Activated CD4-positive, alpha-beta T cell treated with anti-CD3 and anti-CD28 coated beads for 36 hours (primary cell): ENCODE measurements at regions not wholly inside any gene's neighbourhood (a gene's known extent, or its start where the extent isn't known, plus 50 kb on each side); places are given as distances from the start of the nearest gene placed in this dataset.
"Not testable (repeated sequence)": the region's sequence is repeated elsewhere in the genome, so short reads cannot be mapped to it uniquely, and the experiment has no call there.

Experiments used
- ATAC-seq: fragments of 200-7000 bp; cut with Tn5 transposase; one replicate; pipeline ENCODE4 v1.10.0; 2021; ENCODE audit warnings: mild to moderate bottlenecking, moderate library complexity
- CTCF ChIA-PET: fragments of 350-600 bp; sonication (Branson Sonifier 250); formaldehyde crosslinking; loops from one replicate; lab custom pipeline; 2021; ENCODE audit warnings: antibody characterized with exemption; lab: Charles Lee
- POLR2A ChIA-PET: fragments of 350-600 bp; sonication (Branson Sonifier 250); formaldehyde crosslinking; loops from one replicate; lab custom pipeline; 2021; ENCODE audit warnings: antibody characterized with exemption, inconsistent platforms; lab: Charles Lee
- DNase-seq: peaks from one replicate; pipeline ENCODE4 v3.0.0-alpha.2; 2020
- H3K27ac Mint-ChIP-seq: one replicate; pipeline ENCODE4 v1.8.0; 2021; ENCODE audit warnings: mixed read lengths
- H3K27me3 Mint-ChIP-seq: one replicate; pipeline ENCODE4 v1.8.0; 2021; ENCODE audit warnings: mixed read lengths
- H3K36me3 Mint-ChIP-seq: one replicate; pipeline ENCODE4 v1.8.0; 2021; ENCODE audit warnings: low read depth, mixed read lengths
- H3K4me1 Mint-ChIP-seq: one replicate; pipeline ENCODE4 v1.8.0; 2021; ENCODE audit warnings: mixed read lengths
- H3K4me3 Mint-ChIP-seq: one replicate; pipeline ENCODE4 v1.8.0; 2021; ENCODE audit warnings: mild to moderate bottlenecking, moderate library complexity, mixed read lengths
- H3K9me3 Mint-ChIP-seq: one replicate; pipeline ENCODE4 v1.8.0; 2021; ENCODE audit warnings: low read depth, mixed read lengths
- intact Hi-C, 2 experiments: fragments of 100-400 bp; cut with DNase I in 1 of 2; cut with micrococcal nuclease in 1 of 2; formaldehyde crosslinking; loops; one replicate each; pipeline versions ENCODE4 v1.14.2 to v1.15.1; 2022 to 2024; cut with DNase I, micrococcal nuclease

DNA sequence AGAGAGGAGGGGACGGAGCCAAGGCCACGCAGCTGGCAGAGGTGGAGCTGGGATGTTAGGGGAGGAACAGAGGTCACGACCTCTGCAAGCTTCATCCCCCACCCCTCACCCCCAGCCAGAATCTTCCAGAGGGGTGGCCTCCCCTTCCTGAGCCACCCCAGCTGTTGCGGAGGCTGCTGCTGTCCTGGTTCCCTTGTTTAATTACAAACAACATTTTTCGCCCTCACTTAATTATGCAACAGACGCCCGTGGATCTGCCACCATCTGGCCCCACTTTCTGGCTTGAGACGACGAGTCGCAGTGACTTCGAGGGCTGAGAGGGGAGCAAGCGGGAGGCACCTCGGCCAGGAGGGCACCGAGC is 153.7 kb upstream of the PTPN1 start:
- POLR2A ChIA-PET: no interaction called here
- Mint-ChIP-seq H3K4me1 (peaks cover 16% of the 10 kb centered on the region), H3K4me3 (no peak overlapping the region), H3K36me3 (no peaks in the 10 kb centered on the region), H3K27me3 (peaks cover 3% of the 10 kb centered on the region), H3K9me3 (no peaks in the 10 kb centered on the region), H3K27ac (no peak overlapping the region)
- intact Hi-C loops: no loop called here
- CTCF ChIA-PET: no interaction called here
- DNase-seq (no peak), ATAC-seq (no peak)

DNA sequence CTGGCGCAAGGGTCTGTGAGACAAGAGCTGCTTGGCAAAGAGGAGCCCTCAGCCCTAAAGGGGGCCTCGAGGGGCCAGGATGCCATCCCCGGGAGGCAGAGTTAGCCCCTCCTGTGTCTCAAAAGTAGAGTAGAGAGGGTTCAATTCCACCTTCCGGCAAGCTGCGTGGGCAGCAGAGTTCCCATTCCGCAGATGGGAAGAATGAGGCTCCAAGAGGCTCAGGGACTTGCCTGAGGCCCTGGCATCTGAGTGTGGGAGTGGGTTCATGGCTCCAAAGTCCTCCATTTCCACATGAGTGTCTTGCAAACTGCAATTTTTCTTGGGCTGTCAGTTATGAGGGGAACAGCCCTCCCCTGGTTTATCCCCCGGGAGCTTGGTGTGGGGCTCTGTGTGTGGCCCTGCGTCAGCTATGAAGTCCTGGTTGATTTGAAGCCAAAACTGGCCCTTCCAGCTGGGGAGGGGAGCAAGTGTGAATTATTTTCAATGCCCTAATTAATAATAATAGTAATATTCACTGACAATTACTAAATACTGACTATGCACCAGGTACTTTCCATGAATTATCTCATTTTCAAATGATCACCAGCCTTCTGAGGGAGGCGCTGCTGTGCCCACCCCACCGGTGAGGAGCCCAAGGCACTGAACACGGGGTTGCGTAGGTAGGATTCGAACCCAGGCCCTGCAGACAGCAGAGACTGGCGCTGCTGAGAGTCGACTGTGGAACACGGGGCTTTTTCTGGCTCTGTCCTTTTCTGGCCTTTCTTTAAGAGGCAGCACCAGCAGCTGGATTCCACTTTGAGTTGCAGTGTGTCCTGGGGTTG is 153.0 kb upstream of the PTPN1 start:
- no peak overlapping the region for H3K4me3 Mint-ChIP-seq
- no peak overlapping the region for H3K27ac Mint-ChIP-seq
- peaks cover 3% of the 10 kb centered on the region for H3K27me3 Mint-ChIP-seq
- H3K9me3 Mint-ChIP-seq: no peaks in the 10 kb centered on the region
- no peak for DNase-seq
- intact Hi-C loops: no loop called here
- H3K36me3 Mint-ChIP-seq: no peaks in the 10 kb centered on the region
- H3K4me1 Mint-ChIP-seq: peaks cover 15% of the 10 kb centered on the region
- no peak for ATAC-seq
- CTCF ChIA-PET: no interaction called here
- POLR2A ChIA-PET: no interaction called here

DNA sequence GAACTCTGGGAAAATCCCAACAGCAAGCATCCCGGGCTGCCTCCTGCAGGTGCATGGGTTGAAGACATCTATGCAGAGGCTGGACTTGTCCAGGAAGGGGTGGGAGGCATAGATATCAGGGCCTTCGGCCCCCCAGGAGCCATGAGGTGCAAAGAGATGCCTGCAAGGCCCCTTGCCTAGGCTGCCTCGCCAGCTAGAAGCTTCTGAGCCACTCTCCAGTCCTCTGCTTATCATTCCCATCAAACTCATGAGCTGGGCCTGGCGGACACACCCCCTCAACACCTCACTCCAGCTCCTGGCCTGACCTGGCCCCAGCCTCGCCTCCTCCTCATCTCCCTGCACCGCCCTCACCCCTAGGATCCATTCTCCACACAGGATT is 152.4 kb upstream of the PTPN1 start:
- no peak for DNase-seq
- Mint-ChIP-seq H3K27me3 (no peaks in the 10 kb centered on the region), H3K36me3 (no peaks in the 10 kb centered on the region), H3K27ac (no peak overlapping the region), H3K4me1 (peaks cover 10% of the 10 kb centered on the region), H3K4me3 (no peak overlapping the region), H3K9me3 (no peaks in the 10 kb centered on the region)
- CTCF ChIA-PET: no interaction called here
- intact Hi-C loops: no loop called here
- ATAC-seq: no peak
- POLR2A ChIA-PET: no interaction called here

DNA sequence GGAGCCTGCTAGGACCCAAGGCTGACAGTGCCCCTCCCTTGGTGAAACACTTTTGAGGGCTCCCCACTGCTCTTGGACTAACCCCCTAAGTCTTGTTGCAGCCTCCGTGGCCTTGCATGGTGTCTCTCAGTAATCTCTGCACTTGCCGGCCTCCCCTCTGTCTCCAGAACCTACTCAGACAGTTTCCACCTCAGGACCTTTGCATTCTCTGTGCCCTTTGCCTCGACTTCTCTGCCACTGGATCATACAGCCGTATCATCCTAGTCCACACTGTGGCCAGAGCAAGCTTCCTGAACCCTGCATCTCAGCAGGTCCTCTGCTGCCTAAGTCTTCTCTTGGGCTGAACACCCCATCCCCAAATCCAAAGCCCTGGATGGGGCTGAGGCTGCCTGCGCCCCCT is 152.0 kb upstream of the PTPN1 start:
- no peak for ATAC-seq

DNA sequence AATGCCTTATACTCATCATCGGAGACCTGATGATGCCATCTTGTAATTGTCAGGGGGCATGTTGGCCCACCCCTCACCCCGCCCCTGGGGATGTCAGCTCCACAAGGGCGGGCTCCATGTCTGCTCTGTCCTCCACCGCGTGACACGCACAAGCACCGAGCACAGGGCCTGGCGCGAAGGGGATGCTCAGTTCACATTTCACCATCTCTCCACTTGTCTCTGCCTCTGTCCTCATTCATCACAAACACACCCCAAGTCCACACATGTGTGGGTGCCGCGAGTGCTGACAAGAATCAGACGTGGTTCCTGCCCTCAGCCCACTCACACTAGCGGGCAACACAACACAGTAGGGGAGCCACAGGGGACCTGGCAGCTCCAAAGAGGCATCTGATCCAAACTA is 151.2 kb upstream of the PTPN1 start:
- Mint-ChIP-seq H3K9me3 (no peaks in the 10 kb centered on the region), H3K4me1 (no peaks in the 10 kb centered on the region), H3K27ac (no peak overlapping the region), H3K36me3 (no peaks in the 10 kb centered on the region), H3K27me3 (peaks cover 3% of the 10 kb centered on the region), H3K4me3 (no peak overlapping the region)
- POLR2A ChIA-PET: no interaction called here
- no peak for DNase-seq
- ATAC-seq: no peak
- intact Hi-C loops: no loop called here
- CTCF ChIA-PET: no interaction called here

More for the DNA sequence above, 152.0 kb upstream of the PTPN1 start:
- CTCF ChIA-PET: no interaction called here
- no peak for DNase-seq
- Mint-ChIP-seq H3K27ac (no peak overlapping the region), H3K27me3 (no peaks in the 10 kb centered on the region), H3K36me3 (no peaks in the 10 kb centered on the region), H3K4me1 (peaks cover 7% of the 10 kb centered on the region), H3K9me3 (no peaks in the 10 kb centered on the region), H3K4me3 (no peak overlapping the region)
- POLR2A ChIA-PET: no interaction called here
- intact Hi-C loops: no loop called here

DNA sequence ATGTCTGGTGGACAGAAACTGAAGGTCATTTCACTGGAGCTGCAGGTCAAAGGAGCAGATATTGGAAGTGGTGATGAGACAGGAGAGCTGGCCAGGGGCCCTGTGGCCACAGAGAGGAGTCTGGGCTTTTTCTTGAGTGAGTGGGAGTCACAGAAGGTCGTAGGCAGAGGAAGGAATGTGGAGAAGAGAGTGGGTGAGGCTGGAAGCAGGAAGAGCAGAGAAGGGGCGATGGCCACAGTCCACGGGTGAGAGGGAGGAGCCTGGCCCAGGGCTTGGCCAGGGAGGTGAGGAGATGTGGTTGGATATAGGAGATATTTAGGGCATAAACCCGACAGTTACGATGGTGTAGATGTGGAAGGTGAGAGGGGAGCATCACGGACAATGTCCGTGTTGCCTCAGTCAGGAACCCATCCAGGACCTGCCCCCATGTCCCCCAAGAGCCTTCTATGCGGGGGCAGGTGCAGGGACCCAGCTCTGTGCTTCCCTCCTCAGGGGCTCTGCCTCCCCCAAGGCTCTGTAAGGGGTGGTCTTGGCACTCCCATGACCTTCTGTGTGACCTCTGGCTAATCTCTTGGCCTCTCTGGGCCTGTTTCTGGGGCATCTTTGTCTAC is 150.5 kb upstream of the PTPN1 start:
- Mint-ChIP-seq H3K27me3 (peaks cover 3% of the 10 kb centered on the region), H3K36me3 (no peaks in the 10 kb centered on the region), H3K4me1 (no peaks in the 10 kb centered on the region), H3K9me3 (no peaks in the 10 kb centered on the region), H3K27ac (no peak overlapping the region), H3K4me3 (no peak overlapping the region)
- intact Hi-C loops: no loop called here
- no peak for ATAC-seq
- POLR2A ChIA-PET: no interaction called here
- CTCF ChIA-PET: no interaction called here
- DNase-seq: no peak

DNA sequence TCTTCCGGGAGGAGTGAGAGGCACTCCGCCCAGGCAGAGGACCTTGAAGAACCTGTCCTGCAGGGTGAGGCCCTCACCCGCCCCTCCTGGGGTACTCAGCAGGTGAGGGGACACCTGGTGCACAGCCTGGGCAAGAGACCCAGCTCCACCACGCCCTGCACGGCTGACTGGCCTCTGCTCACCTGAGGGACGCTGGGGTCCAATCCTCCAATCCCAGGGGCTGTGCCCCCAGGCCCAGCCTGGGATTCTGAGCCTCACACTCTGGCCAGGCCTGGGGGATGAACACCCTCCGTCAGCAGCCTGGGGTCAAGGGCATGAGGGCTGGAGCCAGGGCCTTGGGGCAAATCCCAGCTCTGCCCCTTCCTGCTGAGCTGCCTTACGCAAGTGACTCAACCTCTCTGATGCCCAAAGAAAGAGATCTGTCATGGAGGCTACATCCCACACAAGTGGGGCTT is 149.9 kb upstream of the PTPN1 start:
- peaks cover 3% of the 10 kb centered on the region for H3K27me3 Mint-ChIP-seq
- ATAC-seq (no peak), DNase-seq (no peak)
- H3K36me3 Mint-ChIP-seq: no peaks in the 10 kb centered on the region
- no peaks in the 10 kb centered on the region for H3K4me1 Mint-ChIP-seq
- POLR2A ChIA-PET: no interaction called here
- CTCF ChIA-PET: no interaction called here
- intact Hi-C loops: no loop called here
- no peak overlapping the region for H3K27ac Mint-ChIP-seq
- no peaks in the 10 kb centered on the region for H3K9me3 Mint-ChIP-seq
- H3K4me3 Mint-ChIP-seq: no peak overlapping the region

DNA sequence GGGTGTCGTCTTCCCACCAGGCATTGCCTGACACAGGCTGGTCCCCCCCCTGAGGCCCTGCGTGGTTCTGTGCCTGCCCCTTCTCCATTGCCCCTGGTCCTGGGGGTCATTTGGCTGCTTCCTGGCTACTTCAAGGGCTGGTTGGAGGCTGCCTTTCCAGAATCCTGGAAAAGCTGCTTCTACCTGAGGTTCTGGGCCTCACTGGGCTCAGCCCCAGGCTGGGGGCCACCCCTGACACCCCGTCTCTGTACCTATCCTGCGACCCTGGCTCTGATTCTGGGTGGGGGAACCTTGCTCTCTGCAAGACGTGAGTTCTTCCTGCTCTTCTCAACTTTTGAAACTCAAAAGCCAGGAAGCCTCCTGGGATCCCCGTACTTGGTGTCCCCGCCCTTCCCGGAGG is 149.3 kb upstream of the PTPN1 start:
- no peak overlapping the region for H3K4me3 Mint-ChIP-seq
- intact Hi-C loops: no loop called here
- DNase-seq (no peak), ATAC-seq (no peak)
- peaks cover 3% of the 10 kb centered on the region for H3K27me3 Mint-ChIP-seq
- no peaks in the 10 kb centered on the region for H3K4me1 Mint-ChIP-seq
- ChIA-PET CTCF (no interaction called here), POLR2A (no interaction called here)
- H3K27ac Mint-ChIP-seq: no peak overlapping the region
- H3K36me3 Mint-ChIP-seq: no peaks in the 10 kb centered on the region
- H3K9me3 Mint-ChIP-seq: no peaks in the 10 kb centered on the region

DNA sequence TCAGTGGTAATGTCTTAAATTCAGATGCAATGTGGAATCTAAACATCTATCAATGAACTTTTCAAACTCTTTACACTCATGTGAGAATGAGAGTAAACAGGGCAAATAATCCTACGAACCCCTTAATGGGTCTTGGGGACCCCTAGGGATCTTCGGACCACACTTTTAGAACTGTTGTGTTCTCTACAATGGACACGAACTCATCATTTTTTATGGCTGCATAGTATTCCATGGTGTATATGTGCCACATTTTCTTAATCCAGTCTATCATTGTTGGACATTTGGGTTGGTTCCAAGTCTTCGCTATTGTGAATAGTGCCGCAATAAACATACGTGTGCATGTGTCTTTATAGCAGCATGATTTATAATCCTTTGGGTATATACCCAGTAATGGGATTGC is 148.0 kb upstream of the PTPN1 start:
- ATAC-seq, POLR2A ChIA-PET, H3K4me1 Mint-ChIP-seq, H3K27ac Mint-ChIP-seq, H3K9me3 Mint-ChIP-seq, H3K4me3 Mint-ChIP-seq, H3K36me3 Mint-ChIP-seq, DNase-seq, CTCF ChIA-PET, H3K27me3 Mint-ChIP-seq, intact Hi-C loops: not testable (repeated sequence)

DNA sequence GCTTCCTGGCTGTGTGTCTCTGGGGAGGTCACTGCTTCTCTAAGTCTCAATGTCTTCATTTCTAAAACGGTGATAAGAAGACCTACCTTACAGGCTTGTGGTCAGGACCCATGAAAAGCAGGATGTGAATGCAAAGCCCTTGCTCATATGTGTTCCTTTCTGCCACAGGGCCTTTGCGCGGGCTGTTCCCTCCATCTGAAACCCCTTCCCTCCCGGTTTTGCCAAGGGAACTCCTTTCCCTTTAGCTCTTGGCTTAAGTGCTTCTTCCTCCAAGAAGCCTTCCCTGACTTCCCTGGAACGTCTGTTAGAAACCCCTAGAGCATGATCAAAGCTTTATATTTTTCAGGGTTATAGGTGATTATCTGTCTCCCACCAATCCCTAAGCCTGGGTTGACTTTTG is 147.2 kb upstream of the PTPN1 start:
- Mint-ChIP-seq H3K27ac (no peak overlapping the region), H3K4me3 (no peak overlapping the region), H3K9me3 (no peaks in the 10 kb centered on the region), H3K36me3 (no peaks in the 10 kb centered on the region), H3K27me3 (peaks cover 3% of the 10 kb centered on the region), H3K4me1 (peaks cover 8% of the 10 kb centered on the region)
- ATAC-seq (no peak), DNase-seq (no peak)
- CTCF ChIA-PET: interaction anchor here (1.7 kb wide), 1 partner anchor 217 kb away, joined by 3 read pairs; no protein-coding TSS in a partner anchor
- intact Hi-C loops: no loop called here
- POLR2A ChIA-PET: no interaction called here

DNA sequence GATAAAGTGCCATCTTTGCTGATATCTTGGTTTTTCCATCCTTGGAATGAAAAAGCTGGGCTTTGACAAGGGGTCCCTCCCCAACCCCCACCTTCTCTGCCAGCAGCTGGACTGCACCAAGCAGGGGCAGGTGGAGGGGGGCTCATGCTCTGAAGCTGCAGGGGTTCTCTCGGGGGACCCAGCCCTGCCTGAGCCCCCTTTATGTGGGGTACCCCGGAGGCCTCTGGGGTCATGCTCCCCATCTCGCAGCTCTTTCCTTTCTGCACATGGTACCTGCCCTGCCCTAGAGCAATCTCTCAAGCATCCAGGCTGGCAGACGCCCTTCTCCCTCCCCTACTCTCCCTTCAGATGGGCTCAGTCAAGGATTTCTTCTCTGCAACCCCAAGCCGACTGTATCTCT is 146.7 kb upstream of the PTPN1 start:
- ChIA-PET POLR2A (no interaction called here), CTCF (interaction anchor here (1.7 kb wide), 1 partner anchor 216 kb away, joined by 3 read pairs; no protein-coding TSS in a partner anchor)
- H3K27me3 Mint-ChIP-seq: peaks cover 3% of the 10 kb centered on the region
- no peak overlapping the region for H3K27ac Mint-ChIP-seq
- H3K4me1 Mint-ChIP-seq: peaks cover 8% of the 10 kb centered on the region
- H3K36me3 Mint-ChIP-seq: no peaks in the 10 kb centered on the region
- ATAC-seq: no peak
- intact Hi-C loops: no loop called here
- no peaks in the 10 kb centered on the region for H3K9me3 Mint-ChIP-seq
- no peak for DNase-seq
- no peak overlapping the region for H3K4me3 Mint-ChIP-seq

DNA sequence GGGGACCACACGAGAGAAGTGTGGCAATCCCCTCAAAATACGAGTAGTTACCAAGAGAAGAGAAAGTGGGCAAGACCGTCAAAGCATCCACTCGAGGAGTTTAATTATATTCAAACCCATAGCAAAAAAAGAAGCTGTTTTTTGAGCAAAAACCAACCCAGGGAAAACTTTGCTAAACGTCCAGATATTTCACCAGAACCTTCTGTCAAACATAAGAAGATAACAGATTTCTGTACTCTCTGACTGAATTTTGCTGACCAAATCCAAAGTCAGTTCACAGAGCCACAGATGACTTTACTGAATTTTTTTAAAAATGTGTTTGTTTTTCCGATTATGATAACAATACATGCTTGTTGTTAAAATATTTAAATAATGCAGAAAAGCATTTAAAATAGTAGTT is 145.6 kb upstream of the PTPN1 start:
- H3K36me3 Mint-ChIP-seq: no peaks in the 10 kb centered on the region
- CTCF ChIA-PET: interaction anchor here (0.6 to 1.7 kb wide), 2 partner anchors 215 to 275 kb away, joined by 3 read pairs; no protein-coding TSS in a partner anchor
- H3K4me1 Mint-ChIP-seq: peaks cover 8% of the 10 kb centered on the region
- ATAC-seq (no peak), DNase-seq (no peak)
- no peak overlapping the region for H3K4me3 Mint-ChIP-seq
- peaks cover 3% of the 10 kb centered on the region for H3K27me3 Mint-ChIP-seq
- intact Hi-C loops: no loop called here
- POLR2A ChIA-PET: no interaction called here
- H3K9me3 Mint-ChIP-seq: no peaks in the 10 kb centered on the region
- H3K27ac Mint-ChIP-seq: no peak overlapping the region
